Smooth muscle cell (in vitro differentiated cells): ENCODE measurements at regions not wholly inside any gene's neighbourhood (a gene's known extent, or its start where the extent isn't known, plus 50 kb on each side); places are given as distances from the start of the nearest gene placed in this dataset.

Experiments
- DNase-seq: peaks from one replicate; lab custom pipeline; 2025; ENCODE audit not compliant: unreplicated experiment; lab: John Stamatoyannopoulos, UW
- H2AFZ ChIP-seq: fragments of 200-600 bp; sonication (generic); 2 replicates; pipeline ENCODE4 v1.6.0; 2016; ENCODE audit warnings: antibody characterized with exemption, low read depth, mild to moderate bottlenecking
- H3F3A ChIP-seq: fragments of 200-600 bp; sonication (generic); 2 replicates; pipeline ENCODE4 v1.6.0; 2017; ENCODE audit warnings: antibody characterized with exemption, low read depth
- H3K27ac ChIP-seq: fragments of 200-600 bp; sonication (generic); 2 replicates; pipeline ENCODE4 v1.5.1; 2016; ENCODE audit warnings: low read depth, mild to moderate bottlenecking
- H3K27me3 ChIP-seq: fragments of 200-600 bp; sonication (generic); 2 replicates; pipeline ENCODE4 v1.6.1; 2016; ENCODE audit warnings: low read depth, mild to moderate bottlenecking
- H3K36me3 ChIP-seq: fragments of 200-600 bp; sonication (generic); 2 replicates; pipeline ENCODE4 v1.5.1; 2016; ENCODE audit warnings: low read depth
- H3K4me1 ChIP-seq: fragments of 200-600 bp; sonication (generic); 2 replicates; pipeline ENCODE4 v1.5.1; 2016; ENCODE audit warnings: low read depth
- H3K4me2 ChIP-seq: fragments of 200-600 bp; sonication (generic); 2 replicates; pipeline ENCODE4 v1.6.0; 2016; ENCODE audit warnings: mild to moderate bottlenecking
- H3K4me3 ChIP-seq: fragments of 200-600 bp; sonication (generic); 2 replicates; pipeline ENCODE4 v1.5.1; 2016; ENCODE audit warnings: mild to moderate bottlenecking
- H3K79me2 ChIP-seq: fragments of 200-600 bp; sonication (generic); 2 replicates; pipeline ENCODE4 v1.6.0; 2016; ENCODE audit warnings: low read depth, mild to moderate bottlenecking
- H3K9ac ChIP-seq: fragments of 200-600 bp; sonication (generic); 2 replicates; pipeline ENCODE4 v1.6.0; 2016; ENCODE audit warnings: low read depth
- H3K9me3 ChIP-seq: fragments of 200-600 bp; sonication (generic); replicated peaks from 2 replicates; pipeline ENCODE4 v1.5.1; 2016; ENCODE audit warnings: low read depth
- H4K20me1 ChIP-seq: fragments of 200-600 bp; sonication (generic); 2 replicates; pipeline ENCODE4 v1.6.0; 2016; ENCODE audit warnings: low read depth
- CTCF ChIP-seq: fragments of 200-600 bp; sonication (generic); IDR thresholded peaks from 2 replicates; pipeline ENCODE4 v1.5.1; 2017; ENCODE audit warnings: borderline replicate concordance, mild to moderate bottlenecking, antibody characterized with exemption; ENCODE audit not compliant: insufficient read depth, poor library complexity, severe bottlenecking
- WGBS: methylation state at CpG from one replicate; pipeline ENCODE4 v1.1.7; 2016; ENCODE audit warnings: low lambda C conversion rate; 5-methylcytosine and 5-hydroxymethylcytosine counted together

GRCh38 chr2:153595939-153596338 is 117.4 kb upstream of the RPRM start:
- no peak overlapping the region for H3K4me3 ChIP-seq
- no peaks in the 10 kb centered on the region for H3K36me3 ChIP-seq
- no peak for TF ChIP-seq CTCF
- no peak overlapping the region for H3K9ac ChIP-seq
- no peak overlapping the region for H3K27ac ChIP-seq
- H3K79me2 ChIP-seq = no peaks in the 10 kb centered on the region
- no peaks in the 10 kb centered on the region for H3K27me3 ChIP-seq
- no peaks in the 10 kb centered on the region for H4K20me1 ChIP-seq
- no peak overlapping the region for H2AFZ ChIP-seq
- H3K4me2 ChIP-seq = no peak overlapping the region
- no peaks in the 10 kb centered on the region for H3K9me3 ChIP-seq
- H3F3A ChIP-seq = no peaks in the 10 kb centered on the region
- no peaks in the 10 kb centered on the region for H3K4me1 ChIP-seq
- DNase-seq = no peak

- H4K20me1 ChIP-seq = no peaks in the 10 kb centered on the region
- no peak overlapping the region for H3K4me2 ChIP-seq
- 96% methylated on average over 3 of the region's 3 CpGs for WGBS
- no peak overlapping the region for H3K9ac ChIP-seq
- no peak for TF ChIP-seq CTCF
- no peaks in the 10 kb centered on the region for H3F3A ChIP-seq
- no peaks in the 10 kb centered on the region for H3K36me3 ChIP-seq
- H3K27me3 ChIP-seq = no peaks in the 10 kb centered on the region
- no peak overlapping the region for H3K27ac ChIP-seq
- no peak for DNase-seq
- H3K79me2 ChIP-seq = no peaks in the 10 kb centered on the region
- H2AFZ ChIP-seq = no peak overlapping the region
- H3K4me3 ChIP-seq = no peak overlapping the region
- H3K9me3 ChIP-seq = no peaks in the 10 kb centered on the region
- no peaks in the 10 kb centered on the region for H3K4me1 ChIP-seq
These were observed 123.2 kb upstream of the RPRM start for GRCh38 chr2:153601812-153602211.

GRCh38 chr2:153604133-153604532 is 125.6 kb upstream of the RPRM start:
- no peak overlapping the region for H3K4me3 ChIP-seq
- no peaks in the 10 kb centered on the region for H3K4me1 ChIP-seq
- no peaks in the 10 kb centered on the region for H4K20me1 ChIP-seq
- no peak overlapping the region for H3K9ac ChIP-seq
- no peak for DNase-seq
- H3K9me3 ChIP-seq = no peaks in the 10 kb centered on the region
- WGBS = 83% methylated on average over 1 of the region's 1 CpG
- no peak overlapping the region for H3K27ac ChIP-seq
- H3K36me3 ChIP-seq = no peaks in the 10 kb centered on the region
- no peak overlapping the region for H3K4me2 ChIP-seq
- no peak overlapping the region for H2AFZ ChIP-seq
- no peaks in the 10 kb centered on the region for H3F3A ChIP-seq
- no peaks in the 10 kb centered on the region for H3K79me2 ChIP-seq
- H3K27me3 ChIP-seq = no peaks in the 10 kb centered on the region
- no peak for TF ChIP-seq CTCF

- Histone ChIP-seq H3K4me3 (no peak overlapping the region), H3K9ac (no peak overlapping the region), H3K79me2 (no peaks in the 10 kb centered on the region), H3F3A (no peaks in the 10 kb centered on the region), H4K20me1 (no peaks in the 10 kb centered on the region), H3K27ac (no peak overlapping the region), H3K36me3 (no peaks in the 10 kb centered on the region), H3K4me1 (no peaks in the 10 kb centered on the region), H3K4me2 (no peak overlapping the region), H3K27me3 (no peaks in the 10 kb centered on the region), H3K9me3 (no peaks in the 10 kb centered on the region), H2AFZ (no peak overlapping the region)
- no peak for DNase-seq
- whole genome bisulfite sequencing = 81% methylated on average over 3 of the region's 3 CpGs
- TF ChIP-seq CTCF = no peak
These were observed 128.1 kb upstream of the RPRM start for GRCh38 chr2:153606623-153607022.
